ENCODE measurements at regions not wholly inside any gene's neighbourhood (a gene's known extent, or its start where the extent isn't known, plus 50 kb on each side); places are given as distances from the start of the nearest gene placed in this dataset.

GRCh38 chr9:103126494-103126893 is 131.4 kb downstream of the CYLC2 start:
- TF ChIP-seq CREB1 (IDR thresholded peaks at IDR 0.05; ENCODE audit: low read depth) (no peak), TAF1 (IDR thresholded peaks at IDR 0.05; ENCODE audit: low read depth) (no peak)
